Neural cell (in vitro differentiated cells): ENCODE measurements at regions not wholly inside any gene's neighbourhood (a gene's known extent, or its start where the extent isn't known, plus 50 kb on each side); places are given as distances from the start of the nearest gene placed in this dataset.

ENCODE experiments used
- H2AFZ ChIP-seq: fragments of 200-600, 300-800 bp; sonication (generic), shearing (Covaris generic); 2 replicates; pipeline ENCODE4 v1.6.0; 2014; ENCODE audit warnings: low read depth, mild to moderate bottlenecking, antibody characterized with exemption, low read length, moderate library complexity
- H3F3A ChIP-seq: fragments of 200-600 bp; shearing (Covaris generic); 2 replicates; pipeline ENCODE4 v1.6.1; 2016; ENCODE audit warnings: mild to moderate bottlenecking, moderate library complexity, mixed read lengths, antibody characterized with exemption, low read length; ENCODE audit not compliant: insufficient read depth, poor library complexity, severe bottlenecking
- H3K27ac ChIP-seq: fragments of 200-600, 300-800 bp; sonication (generic), shearing (Covaris generic); 2 replicates; pipeline ENCODE4 v1.5.1; 2014; ENCODE audit warnings: mild to moderate bottlenecking, low read length, moderate library complexity
- H3K27me3 ChIP-seq: fragments of 300-800, 200-600 bp; sonication (generic), shearing (Covaris generic); 2 replicates; pipeline ENCODE4 v1.6.0; 2014; ENCODE audit warnings: mild to moderate bottlenecking, low read depth, low read length, moderate library complexity; ENCODE audit not compliant: insufficient read depth
- H3K36me3 ChIP-seq: fragments of 300-800, 200-600 bp; sonication (generic), shearing (Covaris generic); 2 replicates; pipeline ENCODE4 v1.5.1; 2014; ENCODE audit warnings: mild to moderate bottlenecking, antibody characterized with exemption, low read length, moderate library complexity; ENCODE audit not compliant: insufficient read depth
- H3K4me2 ChIP-seq: fragments of 300-800, 200-600 bp; sonication (generic), shearing (Covaris generic); 2 replicates; pipeline ENCODE4 v1.6.0; 2014; ENCODE audit warnings: mild to moderate bottlenecking, low read length
- H3K4me3 ChIP-seq: fragments of 300-800, 200-600 bp; sonication (generic), shearing (Covaris generic); 2 replicates; pipeline ENCODE4 v1.5.1; 2014; ENCODE audit warnings: mild to moderate bottlenecking, low read length, moderate library complexity
- H3K79me2 ChIP-seq: fragments of 200-600 bp; shearing (Covaris generic); replicated peaks from 2 replicates; pipeline ENCODE4 v1.6.0; 2014; ENCODE audit warnings: mild to moderate bottlenecking, low read length, moderate library complexity; ENCODE audit not compliant: insufficient read depth
- H3K9ac ChIP-seq: fragments of 300-800, 200-600 bp; sonication (generic), shearing (Covaris generic); 2 replicates; pipeline ENCODE4 v1.6.1; 2016; ENCODE audit warnings: mild to moderate bottlenecking, low read length, mixed read lengths
- H3K9me2 ChIP-seq: fragments of 200-600 bp; shearing (Covaris generic); 2 replicates; pipeline ENCODE4 v1.6.1; 2016; ENCODE audit warnings: mild to moderate bottlenecking, low read length, mixed read lengths; ENCODE audit not compliant: insufficient read depth
- H3K9me3 ChIP-seq: fragments of 200-600, 300-800 bp; sonication (generic), shearing (Covaris generic); 2 replicates; pipeline ENCODE4 v1.6.1; 2016; ENCODE audit warnings: mild to moderate bottlenecking, mixed run types, low read length, moderate library complexity, mixed read lengths
- H4K20me1 ChIP-seq: fragments of 200-600 bp; shearing (Covaris generic); 2 replicates; pipeline ENCODE4 v1.6.1; 2016; ENCODE audit warnings: mild to moderate bottlenecking, mixed run types; ENCODE audit not compliant: insufficient read depth
- EP300 ChIP-seq: fragments of 450-650 bp; conservative IDR thresholded peaks from 2 replicates; pipeline ENCODE4 v1.6.1; 2014; ENCODE audit warnings: antibody characterized with exemption, mild to moderate bottlenecking, moderate library complexity; ENCODE audit not compliant: poor library complexity, severe bottlenecking
- EZH2 ChIP-seq: fragments of 200-600, 300-800 bp; shearing (Covaris generic), sonication (generic); IDR thresholded peaks from 2 replicates; pipeline ENCODE4 v1.6.1; 2014; ENCODE audit warnings: antibody characterized with exemption, low read length, borderline replicate concordance, mild to moderate bottlenecking; ENCODE audit not compliant: insufficient read depth, poor library complexity, severe bottlenecking
- MXI1 ChIP-seq: fragments of 450-650 bp; conservative IDR thresholded peaks from 2 replicates; pipeline ENCODE4 v1.6.1; 2014; ENCODE audit warnings: antibody characterized with exemption, mild to moderate bottlenecking; ENCODE audit not compliant: poor library complexity, severe bottlenecking
- POLR2AphosphoS5 ChIP-seq: IDR thresholded peaks from 2 replicates; pipeline ENCODE4 v1.6.1; 2012
- RAD21 ChIP-seq: fragments of 450-650 bp; conservative IDR thresholded peaks from 2 replicates; pipeline ENCODE4 v1.6.1; 2014; ENCODE audit warnings: antibody characterized with exemption, mild to moderate bottlenecking, moderate library complexity
- SMC3 ChIP-seq: fragments of 450-650 bp; conservative IDR thresholded peaks from 2 replicates; pipeline ENCODE4 v1.6.1; 2014; ENCODE audit warnings: antibody characterized with exemption, mild to moderate bottlenecking, moderate library complexity; ENCODE audit not compliant: poor library complexity
- TAF1 ChIP-seq: IDR thresholded peaks from 2 replicates; pipeline ENCODE4 v1.6.1; 2012; ENCODE audit warnings: low read depth
- TF ChIP-seq, protein P1 (sequence below): IDR thresholded peaks from 2 replicates; pipeline ENCODE4 v1.6.1; 2012; ENCODE audit warnings: borderline replicate concordance
- TF ChIP-seq, protein P2 (sequence below): fragments of 450-650 bp; IDR thresholded peaks from 2 replicates; pipeline ENCODE4 v1.5.1; 2014; ENCODE audit warnings: antibody characterized with exemption, mild to moderate bottlenecking, moderate library complexity; ENCODE audit not compliant: poor library complexity, severe bottlenecking

DNA sequence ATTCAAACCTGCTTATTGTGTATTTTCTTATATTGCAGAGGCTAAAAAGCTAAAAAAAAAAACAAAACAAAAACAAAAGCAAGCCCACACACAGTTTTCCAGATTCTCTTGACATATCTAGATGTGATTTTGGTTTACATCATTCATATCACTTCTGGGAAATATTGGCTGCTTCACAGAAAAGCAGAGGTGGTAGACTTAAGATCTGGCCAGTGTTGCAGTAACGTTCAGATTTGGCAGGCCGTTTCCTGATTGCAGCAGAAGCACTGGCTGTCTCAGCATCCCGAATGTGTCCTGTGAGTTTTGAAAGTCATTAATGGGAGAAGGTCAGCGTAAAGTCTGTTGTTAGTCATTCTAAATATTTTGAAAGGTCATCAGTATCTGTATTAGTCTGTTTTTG is 2062.0 kb downstream of the ARAP2 start:
- TF ChIP-seq EP300 (no peak), RAD21 (no peak), MXI1 (no peak), SMC3 (no peak), EZH2 (no peak), POLR2AphosphoS5 (no peak), TAF1 (no peak)
- TF ChIP-seq, protein P1, sequence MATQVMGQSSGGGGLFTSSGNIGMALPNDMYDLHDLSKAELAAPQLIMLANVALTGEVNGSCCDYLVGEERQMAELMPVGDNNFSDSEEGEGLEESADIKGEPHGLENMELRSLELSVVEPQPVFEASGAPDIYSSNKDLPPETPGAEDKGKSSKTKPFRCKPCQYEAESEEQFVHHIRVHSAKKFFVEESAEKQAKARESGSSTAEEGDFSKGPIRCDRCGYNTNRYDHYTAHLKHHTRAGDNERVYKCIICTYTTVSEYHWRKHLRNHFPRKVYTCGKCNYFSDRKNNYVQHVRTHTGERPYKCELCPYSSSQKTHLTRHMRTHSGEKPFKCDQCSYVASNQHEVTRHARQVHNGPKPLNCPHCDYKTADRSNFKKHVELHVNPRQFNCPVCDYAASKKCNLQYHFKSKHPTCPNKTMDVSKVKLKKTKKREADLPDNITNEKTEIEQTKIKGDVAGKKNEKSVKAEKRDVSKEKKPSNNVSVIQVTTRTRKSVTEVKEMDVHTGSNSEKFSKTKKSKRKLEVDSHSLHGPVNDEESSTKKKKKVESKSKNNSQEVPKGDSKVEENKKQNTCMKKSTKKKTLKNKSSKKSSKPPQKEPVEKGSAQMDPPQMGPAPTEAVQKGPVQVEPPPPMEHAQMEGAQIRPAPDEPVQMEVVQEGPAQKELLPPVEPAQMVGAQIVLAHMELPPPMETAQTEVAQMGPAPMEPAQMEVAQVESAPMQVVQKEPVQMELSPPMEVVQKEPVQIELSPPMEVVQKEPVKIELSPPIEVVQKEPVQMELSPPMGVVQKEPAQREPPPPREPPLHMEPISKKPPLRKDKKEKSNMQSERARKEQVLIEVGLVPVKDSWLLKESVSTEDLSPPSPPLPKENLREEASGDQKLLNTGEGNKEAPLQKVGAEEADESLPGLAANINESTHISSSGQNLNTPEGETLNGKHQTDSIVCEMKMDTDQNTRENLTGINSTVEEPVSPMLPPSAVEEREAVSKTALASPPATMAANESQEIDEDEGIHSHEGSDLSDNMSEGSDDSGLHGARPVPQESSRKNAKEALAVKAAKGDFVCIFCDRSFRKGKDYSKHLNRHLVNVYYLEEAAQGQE: no peak
- TF ChIP-seq, protein P2, sequence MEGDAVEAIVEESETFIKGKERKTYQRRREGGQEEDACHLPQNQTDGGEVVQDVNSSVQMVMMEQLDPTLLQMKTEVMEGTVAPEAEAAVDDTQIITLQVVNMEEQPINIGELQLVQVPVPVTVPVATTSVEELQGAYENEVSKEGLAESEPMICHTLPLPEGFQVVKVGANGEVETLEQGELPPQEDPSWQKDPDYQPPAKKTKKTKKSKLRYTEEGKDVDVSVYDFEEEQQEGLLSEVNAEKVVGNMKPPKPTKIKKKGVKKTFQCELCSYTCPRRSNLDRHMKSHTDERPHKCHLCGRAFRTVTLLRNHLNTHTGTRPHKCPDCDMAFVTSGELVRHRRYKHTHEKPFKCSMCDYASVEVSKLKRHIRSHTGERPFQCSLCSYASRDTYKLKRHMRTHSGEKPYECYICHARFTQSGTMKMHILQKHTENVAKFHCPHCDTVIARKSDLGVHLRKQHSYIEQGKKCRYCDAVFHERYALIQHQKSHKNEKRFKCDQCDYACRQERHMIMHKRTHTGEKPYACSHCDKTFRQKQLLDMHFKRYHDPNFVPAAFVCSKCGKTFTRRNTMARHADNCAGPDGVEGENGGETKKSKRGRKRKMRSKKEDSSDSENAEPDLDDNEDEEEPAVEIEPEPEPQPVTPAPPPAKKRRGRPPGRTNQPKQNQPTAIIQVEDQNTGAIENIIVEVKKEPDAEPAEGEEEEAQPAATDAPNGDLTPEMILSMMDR: no peak
- H3K79me2 ChIP-seq: no peaks in the 10 kb centered on the region

DNA sequence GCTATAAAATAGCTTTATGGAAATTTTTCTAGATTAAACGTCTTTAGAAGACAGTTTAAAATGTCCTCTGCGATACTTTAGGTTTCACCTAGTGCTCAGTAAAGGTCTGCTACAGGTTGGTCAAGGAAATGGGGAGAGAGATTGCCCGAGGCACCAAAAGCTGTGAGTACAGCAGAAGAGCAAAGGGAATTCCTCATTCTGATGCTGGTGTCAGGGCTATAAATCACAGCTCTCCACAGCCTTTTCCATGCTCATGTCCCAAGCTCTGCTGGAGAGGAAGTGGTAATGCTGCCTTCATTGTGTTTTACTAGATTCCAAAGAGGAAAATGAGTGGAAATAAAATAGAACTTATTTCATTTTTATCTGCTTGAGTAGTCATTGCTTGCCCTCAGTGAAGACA is 2060.4 kb downstream of the ARAP2 start:
- Histone ChIP-seq H3K4me2 (no peak overlapping the region), H3K27ac (no peak overlapping the region), H3K9ac (no peak overlapping the region), H3K4me3 (no peak overlapping the region), H3K79me2 (no peaks in the 10 kb centered on the region), H3K9me2 (no peaks in the 10 kb centered on the region), H2AFZ (no peak overlapping the region), H3K36me3 (no peaks in the 10 kb centered on the region), H3K9me3 (no peaks in the 10 kb centered on the region), H4K20me1 (no peaks in the 10 kb centered on the region), H3F3A (no peaks in the 10 kb centered on the region), H3K27me3 (no peaks in the 10 kb centered on the region)
- TF ChIP-seq, protein P1: no peak
- no peak for TF ChIP-seq SMC3
- TF ChIP-seq POLR2AphosphoS5: no peak

More for the DNA sequence above, 2062.0 kb downstream of the ARAP2 start:
- Histone ChIP-seq H3K4me3 (no peak overlapping the region), H3F3A (no peaks in the 10 kb centered on the region), H3K36me3 (no peaks in the 10 kb centered on the region), H3K9me2 (no peaks in the 10 kb centered on the region), H3K4me2 (no peak overlapping the region), H4K20me1 (no peaks in the 10 kb centered on the region), H2AFZ (no peak overlapping the region), H3K27ac (no peak overlapping the region), H3K27me3 (no peaks in the 10 kb centered on the region), H3K9ac (no peak overlapping the region), H3K9me3 (no peaks in the 10 kb centered on the region)
